Loucy (cell line): ENCODE measurements at regions not wholly inside any gene's neighbourhood (a gene's known extent, or its start where the extent isn't known, plus 50 kb on each side); places are given as distances from the start of the nearest gene placed in this dataset.

Source experiments
- CTCF ChIP-seq: fragments of 200-600 bp; sonication (generic); conservative IDR thresholded peaks from 2 replicates; pipeline ENCODE4 v1.5.1; 2014; ENCODE audit warnings: mild to moderate bottlenecking, antibody characterized with exemption, low read length
- EZH2phosphoT487 ChIP-seq: fragments of 200-600 bp; IDR thresholded peaks from 2 replicates; pipeline ENCODE4 v1.6.1; 2018; ENCODE audit warnings: antibody characterized with exemption, mild to moderate bottlenecking, moderate library complexity, borderline replicate concordance

GRCh38 chr12:92244036-92244435 lies 98.4 kb upstream of the BTG1 start:
- TF ChIP-seq CTCF (no peak), EZH2phosphoT487 (no peak)
